ENCODE measurements at regions not wholly inside any gene's neighbourhood (a gene's known extent, or its start where the extent isn't known, plus 50 kb on each side); places are given as distances from the start of the nearest gene placed in this dataset.

- BruUV-seq (replicated peaks) = no TSS peak
- ChIA-PET CTCF (no interaction called here), POLR2A (no interaction called here), RAD21 (ENCODE audit: unreplicated experiment) (no interaction called here), SMC1A (ENCODE audit: uncharacterized antibody, unreplicated experiment) (interaction anchor here (1.2 kb wide), 1 partner anchor 20 kb away, joined by 3 read pairs; no protein-coding TSS in a partner anchor)
- no peak overlapping the region for H3K27ac ChIP-seq (ENCODE audit: control insufficient read depth, insufficient read depth)
- TF ChIP-seq, protein P1, sequence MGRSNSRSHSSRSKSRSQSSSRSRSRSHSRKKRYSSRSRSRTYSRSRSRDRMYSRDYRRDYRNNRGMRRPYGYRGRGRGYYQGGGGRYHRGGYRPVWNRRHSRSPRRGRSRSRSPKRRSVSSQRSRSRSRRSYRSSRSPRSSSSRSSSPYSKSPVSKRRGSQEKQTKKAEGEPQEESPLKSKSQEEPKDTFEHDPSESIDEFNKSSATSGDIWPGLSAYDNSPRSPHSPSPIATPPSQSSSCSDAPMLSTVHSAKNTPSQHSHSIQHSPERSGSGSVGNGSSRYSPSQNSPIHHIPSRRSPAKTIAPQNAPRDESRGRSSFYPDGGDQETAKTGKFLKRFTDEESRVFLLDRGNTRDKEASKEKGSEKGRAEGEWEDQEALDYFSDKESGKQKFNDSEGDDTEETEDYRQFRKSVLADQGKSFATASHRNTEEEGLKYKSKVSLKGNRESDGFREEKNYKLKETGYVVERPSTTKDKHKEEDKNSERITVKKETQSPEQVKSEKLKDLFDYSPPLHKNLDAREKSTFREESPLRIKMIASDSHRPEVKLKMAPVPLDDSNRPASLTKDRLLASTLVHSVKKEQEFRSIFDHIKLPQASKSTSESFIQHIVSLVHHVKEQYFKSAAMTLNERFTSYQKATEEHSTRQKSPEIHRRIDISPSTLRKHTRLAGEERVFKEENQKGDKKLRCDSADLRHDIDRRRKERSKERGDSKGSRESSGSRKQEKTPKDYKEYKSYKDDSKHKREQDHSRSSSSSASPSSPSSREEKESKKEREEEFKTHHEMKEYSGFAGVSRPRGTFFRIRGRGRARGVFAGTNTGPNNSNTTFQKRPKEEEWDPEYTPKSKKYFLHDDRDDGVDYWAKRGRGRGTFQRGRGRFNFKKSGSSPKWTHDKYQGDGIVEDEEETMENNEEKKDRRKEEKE (IDR thresholded peaks at IDR 0.05) = no peak
- no peak for TF ChIP-seq ZNF687 (IDR thresholded peaks at IDR 0.05)
- H3K27me3 ChIP-seq (replicated peaks in 1 of 2; ENCODE audit: control insufficient read depth in 2 of 2, insufficient read depth in 2 of 2, low read length in 1 of 2) = no peaks in the 10 kb centered on the region; a peak in 2 of 4 replicates
- H4K20me1 ChIP-seq (ENCODE audit: control insufficient read depth, insufficient read depth) = no peaks in the 10 kb centered on the region
- H3K9ac ChIP-seq (ENCODE audit: control insufficient read depth, insufficient read depth, low read length) = no peak overlapping the region
- no peak overlapping the region for H3K4me2 ChIP-seq (ENCODE audit: control insufficient read depth, insufficient read depth)
- no peaks in the 10 kb centered on the region for H3K9me3 ChIP-seq (replicated peaks; ENCODE audit: control insufficient read depth, insufficient read depth, low read length)
- intact Hi-C loops (cut with micrococcal nuclease; ENCODE audit: unreplicated experiment) (no loop called here), in situ Hi-C loops (cut with MboI) (no loop called here)
- H3K4me3 ChIP-seq = no peak overlapping the region
- no peaks in the 10 kb centered on the region for H3K79me2 ChIP-seq (ENCODE audit: control insufficient read depth, insufficient read depth, low read length)
- ATAC-seq (no peak), FAIRE-seq (no peak), DNase-seq (ENCODE audit: low read depth, low spot score) (no peak)
- H3K36me3 ChIP-seq (ENCODE audit: control insufficient read depth in 2 of 2, insufficient read depth in 2 of 2, low read length in 1 of 2) = no peaks in the 10 kb centered on the region
- H3K4me1 ChIP-seq (ENCODE audit: control insufficient read depth, insufficient read depth, low read length) = no peaks in the 10 kb centered on the region
- WGBS (ENCODE audit: insufficient coverage, insufficient replicate concordance, low lambda C conversion rate, missing lambda C conversion rate) = 20% methylated on average over 2 of the region's 2 CpGs
- H2AFZ ChIP-seq (ENCODE audit: control insufficient read depth, low read depth, low read length) = no peak overlapping the region
Observed at GRCh38 chr15:91534976-91535375, 318.5 kb upstream of the SLCO3A1 start.
